Activated T-cell treated with anti-CD3 and anti-CD28 coated beads, Interleukin-2, amount 50 U/mL, for 24 hours (primary cell): ENCODE measurements at regions not wholly inside any gene's neighbourhood (a gene's known extent, or its start where the extent isn't known, plus 50 kb on each side); places are given as distances from the start of the nearest gene placed in this dataset.

Source experiments
- DNase-seq: peaks from one replicate; pipeline ENCODE4 v3.0.0-alpha.2; 2020
- H3K27ac Mint-ChIP-seq: 2 replicates; pipeline ENCODE4 v1.8.0; 2020; ENCODE audit warnings: mild to moderate bottlenecking, mixed read lengths
- H3K27me3 Mint-ChIP-seq: 2 replicates; pipeline ENCODE4 v1.8.0; 2020; ENCODE audit warnings: mixed read lengths
- H3K36me3 Mint-ChIP-seq: 2 replicates; pipeline ENCODE4 v1.8.0; 2020; ENCODE audit warnings: low read depth, mixed read lengths
- H3K4me1 Mint-ChIP-seq: 2 replicates; pipeline ENCODE4 v1.8.0; 2020; ENCODE audit warnings: low read depth, mixed read lengths
- H3K4me3 Mint-ChIP-seq: 2 replicates; pipeline ENCODE4 v1.8.0; 2020; ENCODE audit warnings: mild to moderate bottlenecking, moderate library complexity, mixed read lengths
- H3K9me3 Mint-ChIP-seq: 2 replicates; pipeline ENCODE4 v1.8.0; 2020; ENCODE audit warnings: mixed read lengths

DNA sequence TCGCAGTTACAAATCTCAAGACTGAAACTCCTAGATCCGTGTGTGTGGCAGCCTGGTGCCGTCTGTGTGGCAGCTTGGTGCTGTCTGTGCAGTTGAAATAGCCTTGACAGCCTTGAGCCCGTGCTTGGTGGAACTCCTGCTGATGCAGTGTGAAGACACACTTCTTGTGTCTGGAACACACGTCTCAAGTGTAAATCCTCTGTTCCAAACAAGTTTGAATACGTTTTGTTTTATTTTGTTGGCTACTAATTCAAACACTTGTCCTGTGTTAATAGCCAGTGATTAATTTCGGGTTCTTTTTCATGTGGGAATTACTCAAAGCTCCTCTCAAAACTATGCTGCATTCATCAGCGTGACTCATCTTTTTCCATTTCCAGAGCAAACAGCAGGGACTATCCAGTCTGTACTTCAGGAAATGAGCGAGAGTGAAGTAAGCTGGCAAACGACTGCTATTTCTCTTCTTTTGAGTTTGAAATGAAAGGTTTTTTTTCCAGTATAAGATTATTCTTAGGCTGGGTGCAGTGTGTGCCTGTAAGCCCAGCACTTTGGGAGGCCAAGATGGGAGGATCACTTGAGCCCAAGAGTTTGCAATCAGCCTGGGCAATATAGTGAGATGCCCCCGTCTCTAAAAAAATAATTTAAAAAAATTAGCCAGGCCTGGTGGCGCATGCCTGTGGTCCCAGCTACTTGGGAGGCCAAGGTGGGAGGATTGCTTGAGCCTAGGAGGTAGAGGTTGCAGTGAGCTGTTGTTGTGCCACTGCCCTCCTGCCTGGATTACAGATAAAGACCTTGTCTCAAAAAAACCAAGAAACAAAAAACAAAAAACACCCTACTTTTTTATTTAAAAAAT lies 152.9 kb downstream of the SPP2 start:
- H3K36me3 Mint-ChIP-seq = no peaks in the 10 kb centered on the region
- no peaks in the 10 kb centered on the region for H3K27me3 Mint-ChIP-seq
- H3K4me3 Mint-ChIP-seq = no peak overlapping the region
- H3K9me3 Mint-ChIP-seq = peaks cover 17% of the 10 kb centered on the region
- DNase-seq = no peak
- H3K4me1 Mint-ChIP-seq = peaks cover 7% of the 10 kb centered on the region
- H3K27ac Mint-ChIP-seq = peak overlapping the region; percentile 71

DNA sequence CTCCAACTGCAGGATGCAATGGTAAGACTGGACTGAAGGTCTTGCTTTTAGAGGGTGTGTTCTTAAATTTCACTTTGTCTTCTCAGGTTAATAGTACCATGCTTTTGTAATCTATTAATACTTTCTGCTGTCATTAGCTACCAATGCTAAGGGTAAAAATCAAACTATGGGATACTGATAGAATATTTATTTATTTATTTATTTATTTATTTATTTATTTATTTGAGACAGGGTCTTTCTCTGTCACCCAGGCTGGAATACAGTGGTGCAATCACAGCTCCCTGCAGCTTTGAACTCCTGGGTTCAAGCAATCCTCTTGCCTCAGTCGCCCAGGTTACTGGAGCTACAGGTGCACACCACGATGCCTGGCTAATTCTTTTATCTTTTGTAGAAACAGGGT lies 152.1 kb downstream of the SPP2 start:
- DNase-seq = no peak
- H3K27me3 Mint-ChIP-seq = no peaks in the 10 kb centered on the region
- no peak overlapping the region for H3K27ac Mint-ChIP-seq
- peaks cover 17% of the 10 kb centered on the region for H3K9me3 Mint-ChIP-seq
- H3K4me1 Mint-ChIP-seq = peaks cover 7% of the 10 kb centered on the region
- H3K4me3 Mint-ChIP-seq = no peak overlapping the region
- no peaks in the 10 kb centered on the region for H3K36me3 Mint-ChIP-seq

DNA sequence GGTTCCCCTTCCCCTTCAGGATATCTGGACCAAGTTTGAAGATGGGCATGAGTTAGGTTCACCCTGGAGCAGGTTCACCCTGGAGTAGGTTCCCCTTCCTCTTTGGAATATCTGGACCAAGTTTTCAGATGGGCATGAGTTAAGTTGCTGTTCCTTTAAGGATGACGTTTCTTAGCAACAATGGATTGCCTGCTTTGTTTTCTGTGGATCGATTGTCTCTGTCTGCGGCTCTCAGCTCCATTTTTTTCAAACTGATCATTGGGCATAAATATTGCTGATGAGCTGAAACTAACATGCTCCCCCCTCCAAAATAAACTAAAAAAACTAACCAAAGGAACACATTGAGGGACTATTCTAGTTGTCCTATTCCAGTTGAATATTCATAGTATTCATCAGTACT lies 149.5 kb downstream of the SPP2 start:
- Mint-ChIP-seq H3K4me1 (peaks cover 7% of the 10 kb centered on the region), H3K36me3 (no peaks in the 10 kb centered on the region), H3K9me3 (peaks cover 9% of the 10 kb centered on the region), H3K27ac (no peak overlapping the region), H3K27me3 (no peaks in the 10 kb centered on the region), H3K4me3 (no peak overlapping the region)
- DNase-seq = no peak

DNA sequence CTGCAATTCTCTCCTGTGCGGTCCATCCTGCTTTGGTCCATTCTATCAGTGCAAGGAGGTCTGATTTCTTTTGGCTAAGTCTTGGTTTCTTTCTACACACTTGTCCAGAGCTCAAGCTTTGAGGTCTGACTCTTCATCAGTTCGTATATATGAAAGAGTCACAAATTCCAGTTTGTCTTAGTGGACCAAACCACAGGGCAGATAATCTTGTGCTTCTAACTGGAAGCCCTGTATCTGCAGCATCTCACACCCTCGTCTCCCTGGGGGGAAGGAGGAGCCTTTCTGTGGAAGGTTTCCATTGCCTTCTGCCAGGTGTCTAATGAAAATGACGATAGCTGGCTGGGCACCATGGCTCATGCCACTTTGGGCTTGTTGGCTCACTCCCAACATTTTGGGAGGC lies 148.5 kb downstream of the SPP2 start:
- Mint-ChIP-seq H3K9me3 (peaks cover 6% of the 10 kb centered on the region), H3K4me1 (peaks cover 7% of the 10 kb centered on the region), H3K36me3 (no peaks in the 10 kb centered on the region), H3K4me3 (no peak overlapping the region), H3K27me3 (no peaks in the 10 kb centered on the region), H3K27ac (no peak overlapping the region)
- no peak for DNase-seq

DNA sequence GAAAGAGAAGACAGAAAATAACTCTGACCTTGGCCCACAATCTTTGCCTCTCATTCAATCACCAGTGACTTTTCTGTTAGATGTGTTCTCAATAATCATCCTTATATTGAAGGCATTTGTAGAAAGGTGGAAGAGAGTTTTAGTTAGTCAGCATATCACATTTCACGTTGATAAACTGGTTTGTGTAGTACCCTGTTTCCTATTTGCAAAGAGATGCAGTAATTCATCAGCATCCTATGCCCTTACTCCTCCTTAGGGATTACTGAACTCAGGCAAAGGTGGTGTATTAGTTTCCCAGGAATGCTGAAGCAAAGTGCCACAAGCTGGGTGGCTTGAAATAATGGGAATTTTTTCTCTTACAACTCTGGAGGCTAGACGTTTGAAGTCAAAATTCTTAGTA lies 145.0 kb downstream of the SPP2 start:
- Mint-ChIP-seq H3K4me1 (no peaks in the 10 kb centered on the region), H3K27me3 (no peaks in the 10 kb centered on the region), H3K9me3 (no peaks in the 10 kb centered on the region), H3K27ac (no peak overlapping the region), H3K36me3 (no peaks in the 10 kb centered on the region), H3K4me3 (no peak overlapping the region)
- no peak for DNase-seq

DNA sequence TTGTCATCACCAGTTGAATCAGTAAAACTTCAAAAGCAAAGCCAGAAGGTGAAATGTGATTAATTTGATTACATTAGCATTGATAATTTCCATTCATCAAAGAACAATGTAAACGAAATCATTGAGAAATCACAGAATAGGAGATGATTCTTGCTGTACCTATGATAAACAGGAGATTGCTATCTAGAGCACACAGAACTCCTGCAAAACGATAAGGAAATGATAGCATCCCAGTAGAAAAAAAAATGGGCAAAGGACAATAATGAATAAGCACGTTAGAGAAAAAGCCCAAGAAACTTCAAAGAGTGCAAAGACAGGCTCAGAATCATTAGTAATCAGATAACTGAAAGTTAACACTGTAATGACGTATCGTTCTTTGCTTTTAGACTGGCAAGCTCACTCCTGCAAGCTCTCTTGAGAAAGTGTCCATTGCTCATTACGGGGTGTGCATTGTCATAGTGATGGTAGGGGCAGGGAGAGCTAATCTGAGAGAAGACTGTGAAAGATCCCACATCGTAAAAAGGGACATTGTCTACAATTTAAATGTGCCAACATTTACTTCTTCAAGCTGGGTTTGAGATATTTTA lies 143.6 kb downstream of the SPP2 start:
- H3K27me3 Mint-ChIP-seq = no peaks in the 10 kb centered on the region
- no peaks in the 10 kb centered on the region for H3K4me1 Mint-ChIP-seq
- no peak for DNase-seq
- H3K36me3 Mint-ChIP-seq = no peaks in the 10 kb centered on the region
- no peaks in the 10 kb centered on the region for H3K9me3 Mint-ChIP-seq
- H3K4me3 Mint-ChIP-seq = no peak overlapping the region
- H3K27ac Mint-ChIP-seq = no peak overlapping the region

DNA sequence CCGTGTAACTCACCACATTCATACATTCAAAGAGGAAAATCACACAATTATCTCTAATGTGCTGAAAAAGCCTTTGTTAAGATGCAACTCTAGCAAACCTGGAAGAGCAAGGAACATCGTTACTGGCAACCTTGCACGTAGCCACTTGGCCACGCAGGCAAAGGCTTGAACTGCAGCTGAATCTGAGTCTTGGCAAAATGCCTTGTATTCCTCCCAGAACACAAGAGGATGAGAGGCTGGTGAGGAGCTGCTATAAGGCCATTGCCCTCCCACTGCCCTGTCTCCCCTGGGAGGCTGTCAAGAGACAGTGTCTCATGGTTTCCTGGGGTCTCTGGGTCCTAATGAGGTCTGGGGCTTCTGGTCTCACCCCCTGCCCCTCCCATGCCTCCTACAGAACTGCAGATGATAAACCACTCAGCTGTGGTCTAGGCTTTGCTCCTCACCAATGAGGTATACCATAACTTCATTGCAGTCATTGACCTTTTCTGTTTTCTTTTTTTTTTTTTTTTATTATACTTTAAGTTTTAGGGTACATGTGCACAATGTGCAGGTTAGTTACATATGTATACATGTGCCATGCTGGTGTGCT lies 141.4 kb downstream of the SPP2 start:
- no peaks in the 10 kb centered on the region for H3K27me3 Mint-ChIP-seq
- no peak for DNase-seq
- H3K4me1 Mint-ChIP-seq = no peaks in the 10 kb centered on the region
- no peaks in the 10 kb centered on the region for H3K36me3 Mint-ChIP-seq
- no peak overlapping the region for H3K27ac Mint-ChIP-seq
- H3K4me3 Mint-ChIP-seq = no peak overlapping the region
- no peaks in the 10 kb centered on the region for H3K9me3 Mint-ChIP-seq

DNA sequence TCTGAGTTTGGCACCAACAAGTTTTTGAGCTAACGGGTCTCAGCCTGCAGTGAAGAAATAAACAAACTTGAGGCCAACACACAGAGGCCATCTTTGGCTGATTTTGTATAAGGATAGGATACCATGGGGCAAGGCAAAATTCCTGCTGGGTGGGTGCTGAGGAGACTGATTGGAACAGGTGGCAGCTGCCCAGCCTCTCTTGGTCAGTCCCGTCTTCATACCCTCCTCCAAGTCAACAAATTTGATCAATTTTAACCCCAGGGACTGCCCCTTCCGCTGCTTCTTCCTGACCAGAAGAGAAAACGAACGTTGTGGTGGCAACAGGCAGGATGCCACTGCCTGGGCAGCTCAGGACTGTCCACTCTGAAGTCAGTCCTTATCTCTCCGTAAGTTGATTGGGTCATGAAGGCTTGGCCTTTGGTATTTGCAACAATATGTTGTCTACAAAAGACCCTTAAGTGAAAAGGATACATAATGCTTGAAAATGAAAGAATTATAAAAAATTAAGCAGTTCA lies 139.3 kb downstream of the SPP2 start:
- DNase-seq = no peak
- Mint-ChIP-seq H3K4me1 (no peaks in the 10 kb centered on the region), H3K9me3 (no peaks in the 10 kb centered on the region), H3K27me3 (no peaks in the 10 kb centered on the region), H3K36me3 (no peaks in the 10 kb centered on the region), H3K4me3 (no peak overlapping the region), H3K27ac (no peak overlapping the region)

DNA sequence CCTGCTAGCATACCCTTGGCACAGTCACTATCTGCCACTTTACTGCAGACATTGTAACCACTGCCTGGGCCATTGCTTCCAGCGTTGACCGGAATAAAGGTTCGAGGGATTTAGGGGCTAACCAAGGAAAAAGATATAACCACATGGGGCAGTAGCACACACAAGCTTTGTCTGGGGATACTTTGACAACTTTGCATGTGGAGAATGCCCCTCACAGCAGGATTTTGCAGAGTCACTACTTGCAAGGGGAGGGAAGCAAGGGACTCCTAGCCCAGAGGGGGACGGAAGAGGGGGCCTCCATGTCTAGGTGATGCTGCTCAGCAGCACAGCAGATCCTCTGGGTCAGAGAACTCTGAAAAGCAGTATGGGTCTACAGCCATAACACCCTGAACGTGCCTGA lies 138.7 kb downstream of the SPP2 start:
- Mint-ChIP-seq H3K27ac (no peak overlapping the region), H3K36me3 (no peaks in the 10 kb centered on the region), H3K4me3 (no peak overlapping the region)

DNA sequence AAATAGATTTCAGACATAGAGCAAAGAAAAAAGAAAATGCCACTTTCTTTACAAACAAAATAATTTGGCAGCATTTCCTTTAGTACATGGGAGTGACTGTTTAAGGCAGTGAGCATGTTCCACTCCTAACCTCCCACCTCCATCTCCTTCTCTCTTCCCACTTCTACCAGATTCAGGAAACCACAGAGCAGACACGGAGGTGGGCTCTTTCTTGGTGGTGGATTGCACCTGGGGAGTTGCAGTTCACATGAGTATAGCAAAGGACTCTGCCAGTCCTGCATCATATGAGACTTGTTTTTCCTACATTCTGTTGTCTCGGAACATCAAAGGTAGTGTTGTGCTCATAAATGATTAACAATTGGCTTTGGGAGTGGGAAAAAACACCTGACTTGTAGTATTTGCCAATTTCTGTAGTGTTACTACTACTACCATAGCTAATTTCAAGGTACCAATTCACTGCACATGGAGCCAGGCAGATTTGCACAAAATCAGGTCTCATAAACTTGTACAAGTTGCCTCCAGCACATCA lies 137.2 kb downstream of the SPP2 start:
- Mint-ChIP-seq H3K27me3 (no peaks in the 10 kb centered on the region), H3K27ac (no peak overlapping the region), H3K36me3 (no peaks in the 10 kb centered on the region), H3K4me3 (no peak overlapping the region), H3K4me1 (no peaks in the 10 kb centered on the region), H3K9me3 (no peaks in the 10 kb centered on the region)
- no peak for DNase-seq

More for the DNA sequence above, 138.7 kb downstream of the SPP2 start:
- no peaks in the 10 kb centered on the region for H3K4me1 Mint-ChIP-seq
- H3K27me3 Mint-ChIP-seq = no peaks in the 10 kb centered on the region
- DNase-seq = no peak
- H3K9me3 Mint-ChIP-seq = no peaks in the 10 kb centered on the region

DNA sequence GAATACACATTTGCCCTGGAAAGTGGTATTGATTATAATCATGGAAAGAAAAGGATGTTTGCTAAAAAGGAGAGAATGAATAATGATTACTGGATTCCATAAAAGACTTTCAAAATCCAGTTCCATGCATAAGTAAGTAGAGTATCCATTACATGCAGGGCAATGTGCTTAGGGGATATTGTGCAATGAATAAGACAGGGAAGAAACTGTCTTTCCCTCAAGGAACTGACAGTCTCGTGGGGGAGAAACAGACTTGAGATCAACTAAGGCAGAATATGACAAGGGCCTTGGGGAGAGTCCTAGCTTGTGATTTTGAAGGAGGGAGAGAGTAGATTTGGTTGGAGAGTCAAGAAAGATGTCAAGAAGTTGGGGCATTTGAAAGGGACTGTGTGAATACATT lies 130.6 kb downstream of the SPP2 start:
- DNase-seq = no peak
- Mint-ChIP-seq H3K36me3 (no peaks in the 10 kb centered on the region), H3K27me3 (no peaks in the 10 kb centered on the region), H3K4me3 (no peak overlapping the region), H3K27ac (no peak overlapping the region), H3K9me3 (no peaks in the 10 kb centered on the region), H3K4me1 (no peaks in the 10 kb centered on the region)

DNA sequence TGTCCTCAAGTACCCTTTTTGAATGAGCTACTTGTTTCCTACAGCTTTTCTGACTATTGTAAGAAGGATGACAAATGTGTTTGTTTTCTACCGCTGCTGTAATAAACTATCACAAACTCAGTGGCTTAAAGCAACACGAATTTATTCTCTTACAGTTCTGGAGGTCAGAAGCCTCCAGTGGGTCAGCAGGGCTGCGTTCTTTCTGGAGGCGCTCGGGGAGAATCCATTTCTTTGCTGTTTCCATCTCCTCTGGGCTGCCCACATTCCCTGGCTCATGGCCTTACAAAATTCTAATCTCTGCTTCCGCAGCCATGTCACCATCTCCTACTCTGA lies 128.5 kb downstream of the SPP2 start:
- H3K36me3 Mint-ChIP-seq = no peaks in the 10 kb centered on the region
- no peaks in the 10 kb centered on the region for H3K27me3 Mint-ChIP-seq
- no peaks in the 10 kb centered on the region for H3K9me3 Mint-ChIP-seq
- no peak overlapping the region for H3K4me3 Mint-ChIP-seq
- no peaks in the 10 kb centered on the region for H3K4me1 Mint-ChIP-seq
- DNase-seq = no peak
- no peak overlapping the region for H3K27ac Mint-ChIP-seq

DNA sequence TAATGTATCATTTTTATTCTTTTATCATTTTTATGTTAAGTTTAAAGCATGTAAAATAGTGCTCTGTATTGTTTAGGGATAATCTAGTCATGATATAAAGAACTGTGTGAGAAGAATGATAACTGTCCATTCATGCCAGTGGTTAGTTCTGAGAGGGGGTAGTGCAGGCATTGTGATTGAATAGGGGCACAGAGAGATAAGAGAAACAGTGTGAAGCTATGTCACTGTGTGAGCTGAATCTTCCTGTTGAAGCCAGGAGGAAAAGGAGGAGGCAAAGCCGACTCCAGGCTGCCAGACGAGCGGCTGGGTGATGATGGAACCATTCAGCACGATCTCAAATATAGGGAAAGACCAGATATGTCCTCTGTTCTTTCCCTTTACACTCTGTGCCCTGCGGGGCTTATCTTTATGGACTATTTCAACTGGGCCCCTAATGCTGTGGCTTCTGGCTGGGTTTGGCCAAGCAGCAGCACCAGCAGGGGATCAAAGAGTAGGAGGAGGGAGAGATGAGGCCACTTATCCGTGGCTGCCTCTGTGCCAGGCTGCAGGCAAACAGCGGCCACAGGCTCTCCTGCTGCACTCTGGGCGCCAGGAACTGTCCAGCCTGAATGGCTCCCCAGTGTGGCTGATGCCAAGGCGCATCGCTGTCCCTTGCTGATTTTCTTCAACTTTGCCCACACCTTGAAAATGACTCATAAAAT lies 128.0 kb downstream of the SPP2 start:
- H3K9me3 Mint-ChIP-seq = no peaks in the 10 kb centered on the region
- no peaks in the 10 kb centered on the region for H3K27me3 Mint-ChIP-seq
- no peak overlapping the region for H3K4me3 Mint-ChIP-seq

DNA sequence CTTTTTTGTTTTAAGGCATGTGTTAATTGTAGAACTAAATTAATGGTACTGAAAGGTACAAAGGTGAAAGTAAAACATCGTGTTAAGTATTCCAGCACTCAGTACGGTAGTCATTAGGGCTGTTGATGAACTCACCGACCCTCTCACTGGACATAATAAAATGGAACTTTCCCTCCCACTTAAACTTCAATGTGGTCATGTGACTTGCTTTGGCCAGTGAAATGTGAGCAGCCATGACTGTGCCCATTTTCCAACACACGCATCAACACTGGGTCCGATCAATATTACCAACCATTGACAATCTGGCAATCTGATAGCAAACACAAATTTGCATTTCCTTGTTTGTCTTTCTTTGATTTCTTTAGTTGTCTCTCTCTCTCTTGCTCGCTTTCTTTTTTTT lies 125.1 kb downstream of the SPP2 start:
- no peak for DNase-seq
- no peaks in the 10 kb centered on the region for H3K4me1 Mint-ChIP-seq
- H3K27ac Mint-ChIP-seq = no peak overlapping the region
- H3K9me3 Mint-ChIP-seq = no peaks in the 10 kb centered on the region
- no peak overlapping the region for H3K4me3 Mint-ChIP-seq
- no peaks in the 10 kb centered on the region for H3K36me3 Mint-ChIP-seq
- H3K27me3 Mint-ChIP-seq = no peaks in the 10 kb centered on the region

More for the DNA sequence above, 128.0 kb downstream of the SPP2 start:
- H3K36me3 Mint-ChIP-seq = no peaks in the 10 kb centered on the region
- H3K4me1 Mint-ChIP-seq = no peaks in the 10 kb centered on the region
- no peak for DNase-seq
- H3K27ac Mint-ChIP-seq = no peak overlapping the region
